GM12873 (cell line): ENCODE measurements at regions not wholly inside any gene's neighbourhood (a gene's known extent, or its start where the extent isn't known, plus 50 kb on each side); places are given as distances from the start of the nearest gene placed in this dataset.

Experiments
- TF ChIP-seq, protein P1 (sequence below): IDR thresholded peaks from 2 replicates; pipeline ENCODE4 v1.5.1; 2012; ENCODE audit warnings: low read depth, mild to moderate bottlenecking, moderate library complexity, low read length, control low read depth; ENCODE audit not compliant: insufficient read depth; ENCODE audit errors: missing control alignments

DNA sequence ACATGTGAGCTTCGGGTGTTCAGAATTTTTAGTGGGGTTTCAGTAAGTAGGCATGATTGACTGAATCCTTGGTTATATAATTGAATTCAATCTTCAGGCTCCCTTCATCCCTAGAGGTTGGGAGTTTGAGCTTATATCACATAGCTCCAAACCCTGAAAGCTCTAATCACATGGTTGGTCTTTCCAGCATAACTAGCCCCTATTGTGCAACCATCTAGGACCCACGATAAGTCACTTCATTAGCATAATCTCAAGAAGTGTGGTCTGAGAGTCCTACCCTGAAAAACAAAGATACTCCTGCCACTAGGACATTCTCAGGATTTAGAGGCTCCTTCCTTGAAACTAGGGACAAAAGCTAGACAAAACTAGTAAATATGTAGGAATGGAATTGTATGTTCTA, 348.9 kb upstream of the CBLB start:
- TF ChIP-seq, protein P1, sequence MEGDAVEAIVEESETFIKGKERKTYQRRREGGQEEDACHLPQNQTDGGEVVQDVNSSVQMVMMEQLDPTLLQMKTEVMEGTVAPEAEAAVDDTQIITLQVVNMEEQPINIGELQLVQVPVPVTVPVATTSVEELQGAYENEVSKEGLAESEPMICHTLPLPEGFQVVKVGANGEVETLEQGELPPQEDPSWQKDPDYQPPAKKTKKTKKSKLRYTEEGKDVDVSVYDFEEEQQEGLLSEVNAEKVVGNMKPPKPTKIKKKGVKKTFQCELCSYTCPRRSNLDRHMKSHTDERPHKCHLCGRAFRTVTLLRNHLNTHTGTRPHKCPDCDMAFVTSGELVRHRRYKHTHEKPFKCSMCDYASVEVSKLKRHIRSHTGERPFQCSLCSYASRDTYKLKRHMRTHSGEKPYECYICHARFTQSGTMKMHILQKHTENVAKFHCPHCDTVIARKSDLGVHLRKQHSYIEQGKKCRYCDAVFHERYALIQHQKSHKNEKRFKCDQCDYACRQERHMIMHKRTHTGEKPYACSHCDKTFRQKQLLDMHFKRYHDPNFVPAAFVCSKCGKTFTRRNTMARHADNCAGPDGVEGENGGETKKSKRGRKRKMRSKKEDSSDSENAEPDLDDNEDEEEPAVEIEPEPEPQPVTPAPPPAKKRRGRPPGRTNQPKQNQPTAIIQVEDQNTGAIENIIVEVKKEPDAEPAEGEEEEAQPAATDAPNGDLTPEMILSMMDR, result no peak

DNA sequence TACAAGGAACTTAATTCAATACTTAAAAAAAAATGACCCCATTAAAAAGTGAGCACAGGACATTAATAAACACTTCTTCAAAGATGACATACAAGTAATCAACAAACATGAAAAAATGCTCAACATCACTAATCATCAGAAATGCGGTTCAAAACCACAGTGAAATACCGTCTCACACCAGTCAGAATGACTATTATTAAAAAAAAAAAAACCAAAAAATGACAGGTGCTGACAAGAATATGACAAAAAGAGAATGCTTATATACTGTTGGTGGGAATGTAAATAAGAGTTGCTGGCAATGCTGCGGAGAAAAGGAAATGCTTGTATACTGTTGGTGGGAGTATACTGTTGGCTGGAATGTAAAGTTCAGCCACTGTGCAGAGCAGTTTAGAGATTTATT, 358.3 kb upstream of the CBLB start:
- TF ChIP-seq, protein P1, result no peak

DNA sequence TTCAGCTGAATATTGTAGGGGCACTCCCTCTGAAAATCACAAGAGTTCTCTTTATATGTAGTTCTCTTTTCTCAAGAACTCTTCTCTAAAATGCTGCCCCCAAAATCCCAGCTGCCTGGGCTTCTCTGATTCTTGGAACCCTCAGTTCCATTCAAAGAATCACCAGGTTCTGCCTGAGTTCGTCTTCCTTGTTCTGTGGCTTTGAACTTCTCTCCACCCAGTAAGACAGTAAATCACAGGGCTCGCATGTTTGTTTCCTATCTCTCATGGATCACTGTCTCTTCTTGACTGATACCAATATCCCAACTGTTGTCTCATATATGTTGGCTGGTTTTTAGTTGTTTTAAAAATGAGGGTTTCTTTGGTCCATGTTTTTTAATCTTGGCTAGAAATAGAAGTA, 359.5 kb upstream of the CBLB start:
- TF ChIP-seq, protein P1, result no peak

DNA sequence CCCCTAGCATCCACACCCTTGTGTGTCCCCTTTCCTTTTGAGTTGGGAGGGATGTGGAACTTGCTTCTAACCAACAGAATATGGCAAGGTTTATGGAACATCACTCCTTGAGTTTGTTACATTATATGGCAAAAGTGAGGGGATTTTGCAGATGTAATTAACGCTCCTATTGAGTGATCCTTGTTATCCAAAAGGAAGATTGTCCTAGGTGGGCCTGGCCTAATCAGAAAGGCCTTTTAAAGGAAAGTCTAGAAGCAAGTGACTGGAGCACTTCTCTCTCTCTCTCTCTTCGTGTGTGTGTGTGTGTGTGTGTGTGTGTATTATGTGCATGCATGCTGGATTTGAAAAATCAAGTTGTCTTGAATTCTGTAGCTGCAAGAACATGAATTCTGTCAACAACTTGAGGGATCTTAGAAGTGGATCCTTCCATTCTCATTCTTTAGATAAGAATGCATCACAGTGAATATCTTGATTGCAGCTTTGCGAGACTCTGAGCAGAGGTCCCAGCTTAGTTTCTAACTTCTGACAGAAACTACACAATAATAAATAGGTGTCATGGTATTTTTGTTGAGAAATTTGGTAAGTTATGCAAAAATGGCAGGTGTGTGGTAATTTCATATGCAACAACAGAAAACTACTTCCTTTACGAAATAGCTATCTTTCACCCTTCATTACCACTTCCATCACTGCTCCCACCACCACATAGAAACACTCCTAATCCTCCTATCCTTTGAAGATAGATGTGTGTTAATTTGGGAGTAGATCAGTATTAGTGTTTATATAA, 360.9 kb upstream of the CBLB start:
- TF ChIP-seq, protein P1, result no peak

DNA sequence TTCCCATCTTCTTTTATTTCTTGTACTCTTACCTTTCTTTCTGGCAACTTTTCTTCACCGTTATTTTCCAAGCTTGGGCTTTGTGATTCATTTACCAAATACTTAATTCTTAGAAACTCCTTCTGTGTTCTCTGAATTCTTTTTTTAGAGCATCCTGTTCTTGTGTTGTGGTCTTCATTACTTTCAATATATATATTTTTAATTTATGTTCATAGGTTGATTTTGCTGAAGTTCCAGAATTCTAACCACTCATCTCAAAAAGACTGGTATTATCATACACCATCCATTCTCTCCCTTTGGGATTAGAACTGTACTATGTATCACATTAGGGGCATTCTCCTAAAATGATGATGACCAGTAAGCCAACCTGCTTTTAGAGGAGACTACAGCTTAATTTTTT, 362.3 kb upstream of the CBLB start:
- TF ChIP-seq, protein P1, result no peak

DNA sequence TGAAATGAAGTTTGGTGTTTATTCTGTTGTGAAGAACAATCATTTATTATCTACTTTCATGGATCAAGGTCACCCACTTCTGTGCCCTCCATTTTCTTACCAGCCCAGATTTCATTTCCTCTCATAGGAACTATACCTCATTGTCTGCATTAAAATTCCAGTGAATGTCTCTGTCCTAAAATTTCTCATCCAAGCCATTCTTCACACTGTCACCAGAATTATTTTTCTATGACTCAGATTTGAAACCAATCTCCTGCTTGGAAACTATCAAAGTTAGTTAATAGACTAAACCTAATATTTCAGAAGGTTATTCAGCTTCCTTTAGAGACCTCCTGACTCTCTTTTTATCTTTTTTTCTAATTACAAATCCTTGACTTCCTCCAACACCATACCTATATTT, 364.1 kb upstream of the CBLB start:
- TF ChIP-seq, protein P1, result no peak

DNA sequence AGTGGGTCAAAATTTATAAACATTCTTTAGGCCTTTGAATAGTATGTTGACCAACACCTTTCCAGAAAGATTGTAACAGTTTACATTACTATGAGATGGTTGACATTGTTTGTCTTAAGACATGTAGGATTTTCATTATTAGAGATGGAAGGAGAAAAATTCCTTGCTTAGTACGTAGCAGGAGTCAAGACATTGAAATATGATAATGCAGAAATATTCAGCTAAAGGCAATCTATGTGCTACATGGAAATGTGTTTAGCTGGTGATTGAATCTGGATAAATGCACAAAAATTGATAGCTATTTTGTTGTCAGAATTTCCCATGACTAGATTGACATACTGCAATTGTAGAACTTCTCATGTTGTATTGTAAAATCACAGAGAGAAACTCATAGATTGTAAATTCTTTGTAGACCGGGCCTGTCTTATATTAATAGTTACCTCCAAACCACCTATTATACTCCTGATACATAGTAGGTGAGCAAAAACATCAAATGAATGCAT, 370.4 kb upstream of the CBLB start:
- TF ChIP-seq, protein P1, result no peak
